ENCODE measurements at regions not wholly inside any gene's neighbourhood (a gene's known extent, or its start where the extent isn't known, plus 50 kb on each side); places are given as distances from the start of the nearest gene placed in this dataset.

DNA sequence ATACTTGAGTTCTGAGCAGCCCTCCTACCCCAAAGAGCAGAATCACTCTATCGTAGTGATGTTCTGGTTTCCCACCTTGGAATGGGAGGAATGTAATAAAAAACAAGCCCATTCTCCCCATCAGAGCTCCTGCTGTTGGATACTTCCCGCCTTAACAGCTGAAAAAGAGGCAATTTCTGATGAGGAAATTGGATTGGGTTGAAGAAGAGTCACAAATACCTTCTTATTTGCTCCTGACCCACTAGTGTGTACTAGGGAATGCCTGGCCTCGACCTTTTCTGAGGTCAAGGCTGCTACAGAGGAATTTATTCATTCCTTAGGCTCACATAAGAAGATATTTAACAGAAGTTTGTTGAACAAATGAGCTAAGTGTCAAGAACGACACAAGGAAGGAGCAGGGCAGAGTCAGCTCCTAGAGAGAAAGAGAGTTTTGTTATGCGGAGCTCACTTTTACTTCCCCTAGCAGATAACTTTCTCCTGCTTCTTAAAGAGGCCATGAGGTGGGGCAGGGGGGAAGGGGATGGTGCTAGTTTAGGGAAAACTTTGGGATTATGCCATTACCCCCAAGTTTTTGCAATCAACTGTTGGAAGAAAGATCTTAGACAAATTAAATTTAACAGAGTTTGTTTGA, 273.8 kb upstream of the CLNK start:
- TF ChIP-seq, protein P1, sequence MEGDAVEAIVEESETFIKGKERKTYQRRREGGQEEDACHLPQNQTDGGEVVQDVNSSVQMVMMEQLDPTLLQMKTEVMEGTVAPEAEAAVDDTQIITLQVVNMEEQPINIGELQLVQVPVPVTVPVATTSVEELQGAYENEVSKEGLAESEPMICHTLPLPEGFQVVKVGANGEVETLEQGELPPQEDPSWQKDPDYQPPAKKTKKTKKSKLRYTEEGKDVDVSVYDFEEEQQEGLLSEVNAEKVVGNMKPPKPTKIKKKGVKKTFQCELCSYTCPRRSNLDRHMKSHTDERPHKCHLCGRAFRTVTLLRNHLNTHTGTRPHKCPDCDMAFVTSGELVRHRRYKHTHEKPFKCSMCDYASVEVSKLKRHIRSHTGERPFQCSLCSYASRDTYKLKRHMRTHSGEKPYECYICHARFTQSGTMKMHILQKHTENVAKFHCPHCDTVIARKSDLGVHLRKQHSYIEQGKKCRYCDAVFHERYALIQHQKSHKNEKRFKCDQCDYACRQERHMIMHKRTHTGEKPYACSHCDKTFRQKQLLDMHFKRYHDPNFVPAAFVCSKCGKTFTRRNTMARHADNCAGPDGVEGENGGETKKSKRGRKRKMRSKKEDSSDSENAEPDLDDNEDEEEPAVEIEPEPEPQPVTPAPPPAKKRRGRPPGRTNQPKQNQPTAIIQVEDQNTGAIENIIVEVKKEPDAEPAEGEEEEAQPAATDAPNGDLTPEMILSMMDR (IDR thresholded peaks at IDR 0.05), result no peak
- no peak for TF ChIP-seq POLR2A (IDR thresholded peaks at IDR 0.05)
- TF ChIP-seq POLR2AphosphoS5 (IDR thresholded peaks at IDR 0.05), result no peak

Measured in gastroesophageal sphincter (tissue), 3 donors.